ENCODE measurements at regions not wholly inside any gene's neighbourhood (a gene's known extent, or its start where the extent isn't known, plus 50 kb on each side); places are given as distances from the start of the nearest gene placed in this dataset.

GRCh38 chr16:5895976-5896375 lies 798.4 kb upstream of the EEF2KMT start:
- Histone ChIP-seq H3K27ac (no peak overlapping the region), H3K9me3 (peaks cover 0 to 4% of the 10 kb centered on the region in 2 donors), H3K4me1 (no peaks in the 10 kb centered on the region), H3K27me3 (no peaks in the 10 kb centered on the region), H3K36me3 (no peaks in the 10 kb centered on the region), H3K4me3 (no peak overlapping the region)
- intact Hi-C loops (cut with DNase I; ENCODE audit: low total_unique reads): no loop called here
- no peak for DNase-seq (ENCODE audit: low spot score in 2 of 2)
- TF ChIP-seq POLR2A (IDR thresholded peaks at IDR 0.05) (no peak), CTCF (IDR thresholded peaks at IDR 0.05) (no peak), POLR2AphosphoS5 (IDR thresholded peaks at IDR 0.05) (no peak)

- Histone ChIP-seq H3K4me3 (no peak overlapping the region), H3K9me3 (peaks cover 0 to 4% of the 10 kb centered on the region in 2 donors), H3K27ac (no peak overlapping the region), H3K4me1 (no peaks in the 10 kb centered on the region), H3K36me3 (no peaks in the 10 kb centered on the region), H3K27me3 (no peaks in the 10 kb centered on the region)
- no peak for DNase-seq (ENCODE audit: low spot score in 2 of 2)
- intact Hi-C loops (cut with DNase I; ENCODE audit: low total_unique reads): no loop called here
- TF ChIP-seq CTCF (IDR thresholded peaks at IDR 0.05): no peak
- no peak for TF ChIP-seq POLR2AphosphoS5 (IDR thresholded peaks at IDR 0.05)
- no peak for TF ChIP-seq POLR2A (IDR thresholded peaks at IDR 0.05)
Observed at GRCh38 chr16:5895137-5895536, 797.5 kb upstream of the EEF2KMT start.

- Histone ChIP-seq H3K27me3 (no peaks in the 10 kb centered on the region), H3K9me3 (no peaks in the 10 kb centered on the region), H3K27ac (no peak overlapping the region), H3K4me1 (no peaks in the 10 kb centered on the region), H3K4me3 (no peak overlapping the region), H3K36me3 (no peaks in the 10 kb centered on the region)
- DNase-seq (ENCODE audit: low spot score in 2 of 2): no peak
- intact Hi-C loops (cut with DNase I; ENCODE audit: low total_unique reads): no loop called here
- TF ChIP-seq POLR2A (IDR thresholded peaks at IDR 0.05) (no peak), CTCF (IDR thresholded peaks at IDR 0.05) (no peak), POLR2AphosphoS5 (IDR thresholded peaks at IDR 0.05) (no peak)
Observed at GRCh38 chr16:5891296-5891695, 793.7 kb upstream of the EEF2KMT start.

- no peak overlapping the region for H3K27ac ChIP-seq
- no peaks in the 10 kb centered on the region for H3K4me1 ChIP-seq
- no peak overlapping the region for H3K4me3 ChIP-seq
- H3K36me3 ChIP-seq: no peaks in the 10 kb centered on the region
- H3K9me3 ChIP-seq: no peaks in the 10 kb centered on the region
- H3K27me3 ChIP-seq: no peaks in the 10 kb centered on the region
- intact Hi-C loops (cut with DNase I; ENCODE audit: low total_unique reads): no loop called here
- no peak for TF ChIP-seq POLR2AphosphoS5 (IDR thresholded peaks at IDR 0.05)
- TF ChIP-seq POLR2A (IDR thresholded peaks at IDR 0.05): no peak
- TF ChIP-seq CTCF (IDR thresholded peaks at IDR 0.05): no peak
- DNase-seq (ENCODE audit: low spot score in 2 of 2): no peak
Observed at GRCh38 chr16:5885521-5885920, 787.9 kb upstream of the EEF2KMT start.

GRCh38 chr16:5884996-5885395 lies 787.4 kb upstream of the EEF2KMT start:
- Histone ChIP-seq H3K9me3 (no peaks in the 10 kb centered on the region), H3K4me3 (no peak overlapping the region), H3K36me3 (no peaks in the 10 kb centered on the region), H3K4me1 (no peaks in the 10 kb centered on the region), H3K27ac (no peak overlapping the region), H3K27me3 (no peaks in the 10 kb centered on the region)
- TF ChIP-seq POLR2AphosphoS5 (IDR thresholded peaks at IDR 0.05): no peak
- TF ChIP-seq POLR2A (IDR thresholded peaks at IDR 0.05): no peak
- TF ChIP-seq CTCF (IDR thresholded peaks at IDR 0.05): no peak
- no peak for DNase-seq (ENCODE audit: low spot score in 2 of 2)
- intact Hi-C loops (cut with DNase I; ENCODE audit: low total_unique reads): no loop called here

All from breast epithelium (tissue), 4 donors.